ENCODE measurements at regions not wholly inside any gene's neighbourhood (a gene's known extent, or its start where the extent isn't known, plus 50 kb on each side); places are given as distances from the start of the nearest gene placed in this dataset.

- H3K4me1 ChIP-seq (ENCODE audit: control insufficient read depth, insufficient read depth, low read length), result no peaks in the 10 kb centered on the region
- Mint-ChIP-seq H3K36me3 (ENCODE audit: low read depth) (no peaks in the 10 kb centered on the region), H3K4me3 (no peak overlapping the region), H3K9me3 (no peaks in the 10 kb centered on the region), H3K4me1 (peaks cover 9% of the 10 kb centered on the region), H3K27ac (no peak overlapping the region), H3K27me3 (ENCODE audit: insufficient read depth) (peaks cover 12% of the 10 kb centered on the region)
- peaks cover under 1% of the 10 kb centered on the region for H3K27me3 ChIP-seq (ENCODE audit: control insufficient read depth, insufficient read depth, low read length, poor library complexity, severe bottlenecking)
- no peak overlapping the region for H3K9ac ChIP-seq (ENCODE audit: extremely low read depth, low read length, poor library complexity, severe bottlenecking)
- WGBS, 2 experiments (ENCODE audit: insufficient coverage in 1 of 2, insufficient read length in 1 of 2), result 92 to 94% methylated on average over 9 of the region's 9 CpGs
- no peak for DNase-seq
- TF ChIP-seq CTCF (conservative IDR thresholded peaks at IDR 0.05), result no peak
- no peak overlapping the region for H3K4me3 ChIP-seq (ENCODE audit: low read length)
- H3K36me3 ChIP-seq (ENCODE audit: control insufficient read depth, insufficient read depth, low read length), result no peaks in the 10 kb centered on the region
- no peaks in the 10 kb centered on the region for H3K9me3 ChIP-seq (ENCODE audit: control insufficient read depth, low read length)
- H3K27ac ChIP-seq (ENCODE audit: low read depth, low read length), result no peak overlapping the region
These were observed 115.0 kb downstream of the DACT1 start for GRCh38 chr14:58752771-58753201.

GRCh38 chr14:58755031-58755925 lies 117.5 kb downstream of the DACT1 start:
- peaks cover 25% of the 10 kb centered on the region for H3K27me3 Mint-ChIP-seq (ENCODE audit: insufficient read depth)
- Histone ChIP-seq H3K4me3 (ENCODE audit: low read length) (no peak overlapping the region), H3K4me1 (ENCODE audit: control insufficient read depth, insufficient read depth, low read length) (no peaks in the 10 kb centered on the region), H3K27me3 (ENCODE audit: control insufficient read depth, insufficient read depth, low read length, poor library complexity, severe bottlenecking) (peaks cover 25% of the 10 kb centered on the region), H3K9me3 (ENCODE audit: control insufficient read depth, low read length) (no peaks in the 10 kb centered on the region), H3K27ac (ENCODE audit: low read depth, low read length) (no peak overlapping the region), H3K9ac (ENCODE audit: extremely low read depth, low read length, poor library complexity, severe bottlenecking) (no peak overlapping the region), H3K36me3 (ENCODE audit: control insufficient read depth, insufficient read depth, low read length) (no peaks in the 10 kb centered on the region)
- no peaks in the 10 kb centered on the region for H3K9me3 Mint-ChIP-seq
- H3K36me3 Mint-ChIP-seq (ENCODE audit: low read depth), result no peaks in the 10 kb centered on the region
- no peak for DNase-seq
- no peak overlapping the region for H3K4me3 Mint-ChIP-seq
- no peak for TF ChIP-seq CTCF (conservative IDR thresholded peaks at IDR 0.05)
- 39 to 60% methylated on average over 2 to 3 of the region's 3 CpGs for WGBS, 2 experiments (ENCODE audit: insufficient coverage in 1 of 2, insufficient read length in 1 of 2)
- H3K27ac Mint-ChIP-seq, result no peak overlapping the region
- peaks cover 9% of the 10 kb centered on the region for H3K4me1 Mint-ChIP-seq

GRCh38 chr14:58760121-58760520 lies 122.4 kb downstream of the DACT1 start:
- Histone ChIP-seq H3K36me3 (ENCODE audit: control insufficient read depth, insufficient read depth, low read length) (no peaks in the 10 kb centered on the region), H3K27me3 (ENCODE audit: control insufficient read depth, insufficient read depth, low read length, poor library complexity, severe bottlenecking) (peaks cover 61% of the 10 kb centered on the region), H3K27ac (ENCODE audit: low read depth, low read length) (no peak overlapping the region), H3K4me3 (ENCODE audit: low read length) (no peak overlapping the region), H3K4me1 (ENCODE audit: control insufficient read depth, insufficient read depth, low read length) (no peaks in the 10 kb centered on the region), H3K9ac (ENCODE audit: extremely low read depth, low read length, poor library complexity, severe bottlenecking) (no peak overlapping the region), H3K9me3 (ENCODE audit: control insufficient read depth, low read length) (no peaks in the 10 kb centered on the region)
- TF ChIP-seq CTCF (conservative IDR thresholded peaks at IDR 0.05), result no peak
- DNase-seq, result no peak
- H3K4me1 Mint-ChIP-seq, result peaks cover 26% of the 10 kb centered on the region
- H3K9me3 Mint-ChIP-seq, result no peaks in the 10 kb centered on the region
- 82% methylated on average over 2 of the region's 2 CpGs; no CpG with 5 or more reads in 1 of the 2 experiments for WGBS, 2 experiments (ENCODE audit: insufficient coverage in 1 of 2, insufficient read length in 1 of 2)
- no peaks in the 10 kb centered on the region for H3K36me3 Mint-ChIP-seq (ENCODE audit: low read depth)
- peaks cover 54% of the 10 kb centered on the region for H3K27me3 Mint-ChIP-seq (ENCODE audit: insufficient read depth)
- H3K27ac Mint-ChIP-seq, result no peak overlapping the region
- no peak overlapping the region for H3K4me3 Mint-ChIP-seq

All from endodermal cell (in vitro differentiated cells).